Activated naive CD8-positive, alpha-beta T cell (primary cell): ENCODE measurements at regions not wholly inside any gene's neighbourhood (a gene's known extent, or its start where the extent isn't known, plus 50 kb on each side); places are given as distances from the start of the nearest gene placed in this dataset.

ENCODE experiments used
- H3K27ac Mint-ChIP-seq: one replicate; pipeline ENCODE4 v1.8.0; 2021; ENCODE audit warnings: mixed read lengths
- H3K27me3 Mint-ChIP-seq: one replicate; pipeline ENCODE4 v1.8.0; 2021; ENCODE audit warnings: mixed read lengths
- H3K36me3 Mint-ChIP-seq: one replicate; pipeline ENCODE4 v1.8.0; 2021; ENCODE audit warnings: mixed read lengths
- H3K4me1 Mint-ChIP-seq: one replicate; pipeline ENCODE4 v1.8.0; 2021; ENCODE audit warnings: low read depth, mixed read lengths
- H3K4me3 Mint-ChIP-seq: one replicate; pipeline ENCODE4 v1.8.0; 2021; ENCODE audit warnings: mild to moderate bottlenecking, mixed read lengths
- H3K9me3 Mint-ChIP-seq: one replicate; pipeline ENCODE4 v1.8.0; 2021; ENCODE audit warnings: low read depth, mixed read lengths

DNA sequence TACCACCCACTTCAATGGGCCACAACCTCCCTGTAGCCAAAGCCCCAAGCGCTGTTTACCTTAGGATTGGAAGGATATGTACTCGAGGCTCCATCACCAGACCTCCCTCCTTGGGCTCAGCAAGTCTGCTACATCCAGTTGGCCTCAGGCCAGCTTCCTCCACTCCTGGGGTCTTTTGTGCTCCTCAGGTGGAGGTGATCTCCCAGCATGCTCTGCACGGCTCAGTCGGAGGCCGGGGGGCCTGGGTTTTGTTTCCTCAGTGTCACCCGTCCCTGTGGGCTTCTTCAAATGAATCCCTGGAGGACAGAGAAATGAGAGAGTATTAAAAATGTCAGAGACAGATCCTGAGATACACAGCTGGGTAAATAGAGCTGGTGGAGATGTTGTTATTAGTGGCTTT lies 723.1 kb upstream of the TBX3 start:
- Mint-ChIP-seq H3K4me1 (no peaks in the 10 kb centered on the region), H3K9me3 (no peaks in the 10 kb centered on the region), H3K36me3 (no peaks in the 10 kb centered on the region), H3K27me3 (peaks cover 6% of the 10 kb centered on the region), H3K27ac (no peak overlapping the region), H3K4me3 (no peak overlapping the region)

DNA sequence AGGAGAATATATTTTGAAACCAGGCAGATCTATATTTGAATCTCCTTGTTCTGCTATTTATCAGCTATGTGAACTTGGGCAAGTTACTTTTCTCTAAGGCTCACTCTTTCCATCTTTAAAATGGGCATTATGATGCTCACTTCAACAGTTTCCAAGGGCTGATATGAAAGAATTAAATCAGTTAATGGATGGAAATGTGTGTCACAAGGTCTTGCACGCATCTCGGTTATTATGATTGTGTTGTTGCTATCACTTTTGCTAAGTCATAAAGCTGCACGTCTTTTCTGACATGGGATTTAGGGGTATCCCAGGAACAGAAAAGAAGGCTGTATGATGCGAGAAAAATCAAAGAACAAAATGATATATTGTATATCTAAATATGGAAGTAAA lies 721.5 kb upstream of the TBX3 start:
- H3K27ac Mint-ChIP-seq, result no peak overlapping the region
- no peaks in the 10 kb centered on the region for H3K9me3 Mint-ChIP-seq
- H3K4me3 Mint-ChIP-seq, result no peak overlapping the region
- H3K4me1 Mint-ChIP-seq, result no peaks in the 10 kb centered on the region
- H3K27me3 Mint-ChIP-seq, result peaks cover 4% of the 10 kb centered on the region
- H3K36me3 Mint-ChIP-seq, result no peaks in the 10 kb centered on the region

- Mint-ChIP-seq H3K36me3 (no peaks in the 10 kb centered on the region), H3K27me3 (peaks cover 3% of the 10 kb centered on the region), H3K4me1 (no peaks in the 10 kb centered on the region), H3K4me3 (no peak overlapping the region), H3K27ac (no peak overlapping the region), H3K9me3 (no peaks in the 10 kb centered on the region)
Measured at GRCh38 chr12:115404761-115405470, 720.9 kb upstream of the TBX3 start.

DNA sequence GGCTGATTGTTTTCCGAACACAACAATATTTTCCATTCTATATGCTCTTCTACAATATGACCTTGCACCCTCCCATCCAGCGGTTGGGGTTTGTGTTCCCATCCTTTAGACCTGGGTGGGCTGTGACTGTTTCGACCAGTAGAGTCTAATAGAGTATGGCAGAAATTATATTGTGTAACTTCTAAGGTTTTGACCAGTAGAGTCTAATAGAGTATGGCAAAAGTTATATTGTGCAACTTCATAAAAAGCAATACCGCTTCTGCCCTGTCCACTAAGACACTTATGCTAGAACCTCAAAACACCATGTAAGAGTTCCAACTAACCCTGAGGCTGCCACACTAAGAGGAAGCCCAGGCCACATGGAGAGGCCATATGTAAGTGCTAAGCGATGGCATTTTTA lies 719.7 kb upstream of the TBX3 start:
- no peak overlapping the region for H3K27ac Mint-ChIP-seq
- no peaks in the 10 kb centered on the region for H3K9me3 Mint-ChIP-seq
- H3K4me3 Mint-ChIP-seq, result no peak overlapping the region
- no peaks in the 10 kb centered on the region for H3K36me3 Mint-ChIP-seq
- no peaks in the 10 kb centered on the region for H3K4me1 Mint-ChIP-seq
- no peaks in the 10 kb centered on the region for H3K27me3 Mint-ChIP-seq

GRCh38 chr12:115403253-115403652 lies 719.3 kb upstream of the TBX3 start:
- Mint-ChIP-seq H3K27me3 (no peaks in the 10 kb centered on the region), H3K36me3 (no peaks in the 10 kb centered on the region)

GRCh38 chr12:115402443-115403180 lies 718.6 kb upstream of the TBX3 start:
- Mint-ChIP-seq H3K27ac (no peak overlapping the region), H3K4me3 (no peak overlapping the region), H3K36me3 (no peaks in the 10 kb centered on the region), H3K4me1 (no peaks in the 10 kb centered on the region), H3K9me3 (no peaks in the 10 kb centered on the region), H3K27me3 (no peaks in the 10 kb centered on the region)

More at GRCh38 chr12:115403253-115403652, 719.3 kb upstream of the TBX3 start:
- no peaks in the 10 kb centered on the region for H3K9me3 Mint-ChIP-seq
- no peak overlapping the region for H3K4me3 Mint-ChIP-seq
- H3K4me1 Mint-ChIP-seq, result no peaks in the 10 kb centered on the region
- H3K27ac Mint-ChIP-seq, result no peak overlapping the region

- no peak overlapping the region for H3K27ac Mint-ChIP-seq
- no peaks in the 10 kb centered on the region for H3K27me3 Mint-ChIP-seq
- H3K9me3 Mint-ChIP-seq, result no peaks in the 10 kb centered on the region
- no peak overlapping the region for H3K4me3 Mint-ChIP-seq
- H3K4me1 Mint-ChIP-seq, result no peaks in the 10 kb centered on the region
- H3K36me3 Mint-ChIP-seq, result no peaks in the 10 kb centered on the region
Measured at GRCh38 chr12:115401761-115402160, 717.8 kb upstream of the TBX3 start.

GRCh38 chr12:115400011-115400410 lies 716.0 kb upstream of the TBX3 start:
- Mint-ChIP-seq H3K27ac (no peak overlapping the region), H3K9me3 (peaks cover 7% of the 10 kb centered on the region), H3K27me3 (no peaks in the 10 kb centered on the region), H3K4me3 (no peak overlapping the region), H3K36me3 (peaks cover 2% of the 10 kb centered on the region), H3K4me1 (no peaks in the 10 kb centered on the region)

- H3K4me1 Mint-ChIP-seq, result no peaks in the 10 kb centered on the region
- H3K9me3 Mint-ChIP-seq, result peaks cover 7% of the 10 kb centered on the region
- no peak overlapping the region for H3K4me3 Mint-ChIP-seq
- no peak overlapping the region for H3K27ac Mint-ChIP-seq
- peaks cover 2% of the 10 kb centered on the region for H3K36me3 Mint-ChIP-seq
- no peaks in the 10 kb centered on the region for H3K27me3 Mint-ChIP-seq
Measured at GRCh38 chr12:115398311-115398781, 714.4 kb upstream of the TBX3 start.

- Mint-ChIP-seq H3K9me3 (peaks cover 7% of the 10 kb centered on the region), H3K27me3 (no peaks in the 10 kb centered on the region), H3K4me3 (no peak overlapping the region), H3K4me1 (no peaks in the 10 kb centered on the region), H3K36me3 (peaks cover 2% of the 10 kb centered on the region), H3K27ac (no peak overlapping the region)
Measured at GRCh38 chr12:115396567-115396966, 712.6 kb upstream of the TBX3 start.

GRCh38 chr12:115394496-115395220 lies 710.7 kb upstream of the TBX3 start:
- H3K4me1 Mint-ChIP-seq, result no peaks in the 10 kb centered on the region
- H3K36me3 Mint-ChIP-seq, result peaks cover 2% of the 10 kb centered on the region

DNA sequence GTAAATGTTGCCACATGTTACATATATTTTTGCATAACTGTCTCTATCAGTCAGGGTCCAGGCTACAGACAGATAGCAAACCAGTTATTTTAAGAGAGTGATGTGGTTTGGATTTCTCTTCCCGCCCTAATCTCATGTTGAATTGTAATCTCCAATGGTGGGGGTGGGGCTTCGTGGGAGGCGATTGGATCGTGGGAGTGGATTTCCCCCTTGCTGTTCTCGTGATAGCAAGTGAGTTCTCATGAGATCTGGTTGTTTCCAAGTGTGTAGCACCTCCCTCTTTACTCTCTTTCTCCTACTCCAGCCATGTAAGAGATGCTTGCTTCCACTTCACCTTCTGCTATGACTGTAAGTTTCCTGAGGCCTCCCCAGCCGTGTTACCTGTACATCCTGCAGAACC lies 704.2 kb upstream of the TBX3 start:
- no peaks in the 10 kb centered on the region for H3K4me1 Mint-ChIP-seq
- peaks cover 4% of the 10 kb centered on the region for H3K9me3 Mint-ChIP-seq
- H3K4me3 Mint-ChIP-seq, result no peak overlapping the region
- no peaks in the 10 kb centered on the region for H3K36me3 Mint-ChIP-seq
- peaks cover 9% of the 10 kb centered on the region for H3K27me3 Mint-ChIP-seq
- no peak overlapping the region for H3K27ac Mint-ChIP-seq

More at GRCh38 chr12:115394496-115395220, 710.7 kb upstream of the TBX3 start:
- Mint-ChIP-seq H3K27ac (no peak overlapping the region), H3K4me3 (no peak overlapping the region), H3K27me3 (peaks cover 1% of the 10 kb centered on the region), H3K9me3 (peaks cover 8% of the 10 kb centered on the region)

DNA sequence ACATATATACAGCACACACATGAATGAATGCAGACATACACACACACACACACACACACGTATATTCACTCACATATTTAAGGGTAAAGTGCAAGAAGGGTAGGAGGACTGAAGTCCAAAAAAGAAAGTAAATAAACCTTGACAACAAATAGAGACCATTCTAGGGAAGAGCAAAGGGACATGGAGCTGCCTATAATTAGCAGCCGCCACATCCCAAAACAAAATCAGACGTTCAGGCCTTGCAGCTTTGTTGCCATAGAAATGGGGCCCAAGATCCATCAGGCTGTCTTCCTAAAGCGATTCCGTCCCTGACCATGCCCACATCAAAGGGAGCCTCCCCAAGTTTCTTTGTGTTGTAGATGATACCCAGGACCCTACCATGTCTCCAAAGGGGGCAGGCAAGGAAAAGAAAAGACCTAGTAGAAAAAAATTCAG lies 703.5 kb upstream of the TBX3 start:
- Mint-ChIP-seq H3K9me3 (peaks cover 4% of the 10 kb centered on the region), H3K27ac (no peak overlapping the region), H3K27me3 (peaks cover 9% of the 10 kb centered on the region), H3K4me1 (no peaks in the 10 kb centered on the region), H3K36me3 (no peaks in the 10 kb centered on the region), H3K4me3 (no peak overlapping the region)

DNA sequence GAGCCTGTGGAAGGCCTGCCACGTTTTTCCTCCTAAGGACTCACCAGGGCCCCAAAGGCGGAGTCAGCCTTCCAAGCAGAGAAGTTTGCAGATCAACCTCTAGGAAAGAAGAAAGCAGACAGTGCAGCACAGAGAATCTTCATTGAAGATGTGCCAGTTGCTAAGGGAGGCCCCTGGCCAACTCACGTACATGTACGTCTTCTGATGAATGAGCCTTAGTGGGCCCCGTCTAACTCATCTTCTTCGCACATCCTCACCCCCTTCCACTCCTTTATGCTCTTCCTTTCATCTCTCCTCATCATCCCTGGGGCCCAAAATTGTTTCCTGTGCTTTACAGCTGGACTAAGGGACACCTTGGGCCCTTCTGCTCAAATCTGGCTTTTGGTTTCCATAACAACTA lies 703.0 kb upstream of the TBX3 start:
- no peak overlapping the region for H3K4me3 Mint-ChIP-seq
- H3K27ac Mint-ChIP-seq, result no peak overlapping the region
- H3K36me3 Mint-ChIP-seq, result no peaks in the 10 kb centered on the region
- peaks cover 4% of the 10 kb centered on the region for H3K9me3 Mint-ChIP-seq
- peaks cover 9% of the 10 kb centered on the region for H3K27me3 Mint-ChIP-seq
- H3K4me1 Mint-ChIP-seq, result no peaks in the 10 kb centered on the region

GRCh38 chr12:115385141-115385540 lies 701.2 kb upstream of the TBX3 start:
- Mint-ChIP-seq H3K27ac (no peak overlapping the region), H3K4me3 (no peak overlapping the region), H3K36me3 (no peaks in the 10 kb centered on the region), H3K4me1 (no peaks in the 10 kb centered on the region), H3K9me3 (peaks cover 4% of the 10 kb centered on the region), H3K27me3 (peaks cover 9% of the 10 kb centered on the region)
